CD4-positive, alpha-beta T cell (primary cell): ENCODE measurements at regions not wholly inside any gene's neighbourhood (a gene's known extent, or its start where the extent isn't known, plus 50 kb on each side); places are given as distances from the start of the nearest gene placed in this dataset.

Source experiments
- ATAC-seq: fragments of 200-7000 bp; cut with Tn5 transposase; one replicate; pipeline ENCODE4 v1.10.0; 2022; ENCODE audit warnings: mild to moderate bottlenecking; ENCODE audit not compliant: poor library complexity
- CTCF ChIA-PET: fragments of 350-600 bp; sonication (Branson Sonifier 250); formaldehyde crosslinking; loops from one replicate; lab custom pipeline; 2021; ENCODE audit warnings: antibody characterized with exemption, inconsistent platforms; lab: Charles Lee
- POLR2A ChIA-PET: fragments of 350-600 bp; sonication (Branson Sonifier 250); formaldehyde crosslinking; loops from one replicate; lab custom pipeline; 2021; ENCODE audit warnings: antibody characterized with exemption, inconsistent platforms; lab: Charles Lee
- DNase-seq, 14 experiments: peaks; one replicate each; pipeline ENCODE4 v3.0.0-alpha.2; 2013 to 2020; ENCODE audit warnings: mixed read lengths in 2 of 14
- H3K27ac ChIP-seq, 2 donors: one replicate each; pipeline versions ENCODE4 v1.5.1 to v1.7.0; 2013; ENCODE audit warnings: low read length in 2 of 2, low read depth in 1 of 2, mild to moderate bottlenecking in 1 of 2
- H3K27me3 ChIP-seq, 2 experiments: 1 replicate in 1 of 2; 2 replicates in 1 of 2; pipeline versions ENCODE4 v1.6.1 to v1.7.0; 2013; ENCODE audit warnings: low read length in 2 of 2, control low read depth in 1 of 2, mild to moderate bottlenecking in 1 of 2, moderate library complexity in 1 of 2; ENCODE audit not compliant: insufficient read depth in 2 of 2, control insufficient read depth in 1 of 2
- H3K36me3 ChIP-seq: one replicate; pipeline ENCODE4 v1.6.1; 2013; ENCODE audit warnings: low read length, control low read depth; ENCODE audit not compliant: insufficient read depth
- H3K4me1 ChIP-seq: one replicate; pipeline ENCODE4 v1.6.1; 2013; ENCODE audit warnings: low read length, control low read depth; ENCODE audit not compliant: insufficient read depth
- H3K4me3 ChIP-seq: one replicate; pipeline ENCODE4 v1.5.1; 2013; ENCODE audit warnings: mild to moderate bottlenecking, low read length, moderate library complexity
- H3K9me3 ChIP-seq, 2 experiments: 1 replicate in 1 of 2; 2 replicates in 1 of 2; pipeline versions ENCODE4 v1.6.1 to v1.7.0; 2013; ENCODE audit warnings: low read length in 2 of 2, mild to moderate bottlenecking in 2 of 2, control low read depth in 1 of 2, moderate library complexity in 1 of 2; ENCODE audit not compliant: control insufficient read depth in 1 of 2, insufficient read depth in 1 of 2
- H3K27ac Mint-ChIP-seq: one replicate; pipeline ENCODE4 v1.8.0; 2020; ENCODE audit warnings: mixed read lengths
- H3K27me3 Mint-ChIP-seq: one replicate; pipeline ENCODE4 v1.8.0; 2021; ENCODE audit warnings: mixed read lengths
- H3K36me3 Mint-ChIP-seq: one replicate; pipeline ENCODE4 v1.8.0; 2021; ENCODE audit warnings: low read depth, mixed read lengths
- H3K4me1 Mint-ChIP-seq: one replicate; pipeline ENCODE4 v1.8.0; 2021; ENCODE audit warnings: low read depth, mixed read lengths
- H3K4me3 Mint-ChIP-seq: one replicate; pipeline ENCODE4 v1.8.0; 2020; ENCODE audit warnings: mild to moderate bottlenecking, mixed read lengths
- H3K9me3 Mint-ChIP-seq: one replicate; pipeline ENCODE4 v1.8.0; 2020; ENCODE audit warnings: mixed read lengths
- intact Hi-C, 2 experiments: fragments of 100-400 bp; cut with DNase I in 1 of 2; cut with micrococcal nuclease in 1 of 2; formaldehyde crosslinking; loops; one replicate each; pipeline versions ENCODE4 v1.15.1 to v1.9.0; 2023 to 2025; cut with DNase I, micrococcal nuclease
- TF ChIP-seq, protein P1 (sequence below): fragments of 200-600 bp; IDR thresholded peaks from one replicate; pipeline ENCODE4 v1.8.0; 2022; ENCODE audit warnings: antibody characterized with exemption, mild to moderate bottlenecking

DNA sequence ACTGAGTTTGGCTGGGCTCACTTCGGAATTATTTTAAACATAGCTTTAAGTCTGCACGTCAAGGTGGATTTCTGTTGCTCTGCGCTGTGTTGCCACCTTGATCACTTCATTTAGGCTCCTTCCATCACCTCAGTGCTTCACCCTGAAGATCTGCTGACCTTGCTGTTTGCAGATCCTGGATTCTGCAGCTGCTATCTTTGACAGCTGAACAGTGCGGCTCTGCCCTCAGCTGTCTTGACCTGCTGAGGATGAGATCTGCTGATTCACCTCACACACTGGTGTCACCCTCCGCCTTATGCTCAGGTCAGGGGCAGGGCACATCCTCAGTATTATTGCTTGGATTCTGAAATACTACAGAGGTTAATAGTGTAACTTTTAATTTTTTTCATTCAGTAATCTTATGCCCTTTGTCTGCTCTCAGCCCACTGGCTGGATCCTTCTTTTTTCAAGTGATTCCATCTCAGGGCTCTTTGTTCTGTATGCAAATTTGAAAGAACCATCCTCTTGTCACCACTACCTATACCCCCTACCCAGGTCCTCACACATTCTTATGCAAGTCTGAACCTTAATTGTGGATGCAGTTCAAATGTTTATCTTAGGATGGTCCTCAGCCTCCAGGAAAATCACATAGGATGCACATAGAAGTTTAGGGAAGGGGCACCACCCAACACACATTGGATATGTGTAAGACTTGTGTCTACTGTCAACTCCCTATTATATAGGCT lies 364.0 kb downstream of the OLFM3 start:
- Mint-ChIP-seq H3K27me3 (peaks cover 6% of the 10 kb centered on the region), H3K36me3 (no peaks in the 10 kb centered on the region), H3K4me1 (no peaks in the 10 kb centered on the region), H3K4me3 (no peak overlapping the region), H3K27ac (no peak overlapping the region), H3K9me3 (no peaks in the 10 kb centered on the region)
- TF ChIP-seq, protein P1, sequence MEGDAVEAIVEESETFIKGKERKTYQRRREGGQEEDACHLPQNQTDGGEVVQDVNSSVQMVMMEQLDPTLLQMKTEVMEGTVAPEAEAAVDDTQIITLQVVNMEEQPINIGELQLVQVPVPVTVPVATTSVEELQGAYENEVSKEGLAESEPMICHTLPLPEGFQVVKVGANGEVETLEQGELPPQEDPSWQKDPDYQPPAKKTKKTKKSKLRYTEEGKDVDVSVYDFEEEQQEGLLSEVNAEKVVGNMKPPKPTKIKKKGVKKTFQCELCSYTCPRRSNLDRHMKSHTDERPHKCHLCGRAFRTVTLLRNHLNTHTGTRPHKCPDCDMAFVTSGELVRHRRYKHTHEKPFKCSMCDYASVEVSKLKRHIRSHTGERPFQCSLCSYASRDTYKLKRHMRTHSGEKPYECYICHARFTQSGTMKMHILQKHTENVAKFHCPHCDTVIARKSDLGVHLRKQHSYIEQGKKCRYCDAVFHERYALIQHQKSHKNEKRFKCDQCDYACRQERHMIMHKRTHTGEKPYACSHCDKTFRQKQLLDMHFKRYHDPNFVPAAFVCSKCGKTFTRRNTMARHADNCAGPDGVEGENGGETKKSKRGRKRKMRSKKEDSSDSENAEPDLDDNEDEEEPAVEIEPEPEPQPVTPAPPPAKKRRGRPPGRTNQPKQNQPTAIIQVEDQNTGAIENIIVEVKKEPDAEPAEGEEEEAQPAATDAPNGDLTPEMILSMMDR, result no peak
- ATAC-seq (no peak), DNase-seq (no peak)
- no peaks in the 10 kb centered on the region for H3K9me3 ChIP-seq
- no peak overlapping the region for H3K27ac ChIP-seq
- no peaks in the 10 kb centered on the region for H3K4me1 ChIP-seq
- H3K27me3 ChIP-seq, result no peaks in the 10 kb centered on the region
- intact Hi-C loops, result no loop called here
- no peak overlapping the region for H3K4me3 ChIP-seq
- ChIA-PET CTCF (no interaction called here), POLR2A (no interaction called here)
- no peaks in the 10 kb centered on the region for H3K36me3 ChIP-seq

DNA sequence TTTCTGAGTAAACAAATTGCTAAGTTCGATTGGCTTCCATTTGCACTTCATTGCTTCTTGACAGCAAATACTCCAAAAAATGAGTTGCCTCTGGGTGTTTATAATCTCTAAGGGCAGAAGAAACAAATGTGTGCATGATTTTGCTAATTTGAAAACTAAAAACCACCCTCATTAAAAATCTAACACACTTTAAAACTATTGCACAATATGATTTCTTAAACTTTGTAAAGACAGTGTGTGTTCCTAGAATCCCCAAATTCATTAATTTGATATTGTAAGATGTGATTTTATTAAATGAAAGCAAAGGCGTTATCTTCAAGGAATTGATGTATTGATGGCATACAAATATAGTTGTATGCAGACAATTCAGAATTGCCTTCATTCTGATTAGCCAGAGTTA lies 350.9 kb downstream of the OLFM3 start:
- CTCF ChIA-PET, result no interaction called here

DNA sequence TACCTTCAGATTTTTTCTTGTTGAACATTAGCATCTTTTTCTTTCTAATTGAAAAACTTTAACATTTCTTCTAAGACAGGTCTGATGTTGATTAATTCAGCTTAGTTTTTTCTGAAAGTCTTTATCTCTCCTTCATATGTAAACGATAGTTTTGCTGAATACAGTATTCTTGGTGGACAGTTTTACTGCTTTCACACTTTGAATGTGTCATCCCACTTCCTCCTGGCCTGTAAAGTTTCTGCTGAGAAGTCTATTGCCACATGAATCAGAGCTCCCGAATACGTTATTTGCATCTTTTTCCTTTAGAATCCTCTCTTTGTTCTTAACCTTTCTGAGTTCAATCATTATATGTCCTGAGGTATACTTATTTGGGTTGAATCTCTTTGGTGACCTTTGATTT lies 344.2 kb downstream of the OLFM3 start:
- Histone ChIP-seq H3K27me3 (no peaks in the 10 kb centered on the region), H3K4me3 (no peak overlapping the region), H3K9me3 (peaks cover 0 to 6% of the 10 kb centered on the region in 2 experiments), H3K36me3 (no peaks in the 10 kb centered on the region), H3K27ac (no peak overlapping the region), H3K4me1 (no peaks in the 10 kb centered on the region)
- DNase-seq (no peak), ATAC-seq (no peak)
- intact Hi-C loops, result no loop called here
- no peaks in the 10 kb centered on the region for H3K4me1 Mint-ChIP-seq
- ChIA-PET CTCF (no interaction called here), POLR2A (no interaction called here)
- H3K4me3 Mint-ChIP-seq, result no peak overlapping the region
- peaks cover 7% of the 10 kb centered on the region for H3K9me3 Mint-ChIP-seq
- peaks cover 11% of the 10 kb centered on the region for H3K27me3 Mint-ChIP-seq
- TF ChIP-seq, protein P1, result no peak
- no peak overlapping the region for H3K27ac Mint-ChIP-seq
- no peaks in the 10 kb centered on the region for H3K36me3 Mint-ChIP-seq

More for the DNA sequence above, 350.9 kb downstream of the OLFM3 start:
- ATAC-seq, result no peak
- Mint-ChIP-seq H3K36me3 (no peaks in the 10 kb centered on the region), H3K9me3 (no peaks in the 10 kb centered on the region), H3K4me3 (no peak overlapping the region), H3K27me3 (peaks cover 4% of the 10 kb centered on the region), H3K27ac (no peak overlapping the region), H3K4me1 (no peaks in the 10 kb centered on the region)
- H3K27ac ChIP-seq, result no peak overlapping the region
- DNase-seq, result no peak
- intact Hi-C loops, result no loop called here
- POLR2A ChIA-PET, result no interaction called here
- H3K9me3 ChIP-seq, result no peaks in the 10 kb centered on the region
- no peak overlapping the region for H3K4me3 ChIP-seq
- H3K36me3 ChIP-seq, result no peaks in the 10 kb centered on the region
- H3K4me1 ChIP-seq, result no peaks in the 10 kb centered on the region
- no peaks in the 10 kb centered on the region for H3K27me3 ChIP-seq
- TF ChIP-seq, protein P1, result no peak
